K562 (cell line): ENCODE measurements at regions not wholly inside any gene's neighbourhood (a gene's known extent, or its start where the extent isn't known, plus 50 kb on each side); places are given as distances from the start of the nearest gene placed in this dataset.

Source experiments
- ATAC-seq: fragments of 200-7000 bp; cut with Tn5 transposase; 3 replicates; pipeline ENCODE4 v1.9.1; 2020; ENCODE audit warnings: moderate library complexity
- BruUV-seq: library from RNA; stranded (reverse); fragments of 400-500 nt; replicated peaks from 2 replicates; lab custom pipeline; 2021; lab: Mats Ljungman, UMichigan
- CTCF ChIA-PET: fragments of 300-600 bp; formaldehyde crosslinking; extraction: SDS; loops from one replicate; lab custom pipeline; 2021; ENCODE audit warnings: low intra/inter-chr PET ratio; lab: Yijun Ruan, JAX
- POLR2A ChIA-PET: fragments of 300-600, 350-650 bp; sonication (Branson Sonifier 250); formaldehyde crosslinking; extraction: SDS; loops from one replicate; lab custom pipeline; 2021; ENCODE audit warnings: antibody characterized with exemption, inconsistent platforms; lab: Yijun Ruan, JAX
- DNase-seq, 4 experiments: peaks; one replicate each; pipeline versions ENCODE4 v3.0.0 to v3.0.0-alpha.2; 2011 to 2018; ENCODE audit warnings: low spot score in 3 of 4, mixed read lengths in 3 of 4; ENCODE audit errors: extremely low read depth in 1 of 4
- FAIRE-seq: peaks from 2 replicates; lab custom pipeline; 2011; peaks lifted over from hg19 to GRCh38; lab: Jason Lieb, UNC
- H2AFZ ChIP-seq: 2 replicates; pipeline ENCODE4 v1.6.0; 2011; ENCODE audit warnings: low read depth, low read length, control low read depth, inconsistent platforms
- H3K27ac ChIP-seq: fragments of 200-600 bp; 3 replicates; pipeline ENCODE4 v1.8.0; 2011; ENCODE audit warnings: low read depth, mild to moderate bottlenecking, control low read depth, inconsistent platforms, low read length, moderate library complexity, mixed read lengths; ENCODE audit errors: extremely low read depth
- H3K27me3 ChIP-seq, 2 experiments: fragments of 300-600 bp in 1 of 2; 2 replicates in 1 of 2; 3 replicates in 1 of 2; pipeline versions ENCODE4 v1.6.0 to v1.8.0; 2011; ENCODE audit warnings: inconsistent platforms in 2 of 2, low read length in 2 of 2, mild to moderate bottlenecking in 1 of 2, mixed read lengths in 1 of 2, moderate library complexity in 1 of 2; ENCODE audit not compliant: control insufficient read depth in 2 of 2, insufficient read depth in 2 of 2
- H3K36me3 ChIP-seq: fragments of 300-600 bp; 3 replicates; pipeline ENCODE4 v1.8.0; 2011; ENCODE audit warnings: mild to moderate bottlenecking, low read length, inconsistent platforms; ENCODE audit not compliant: control insufficient read depth, insufficient read depth
- H3K4me1 ChIP-seq, 2 experiments: fragments of 200-600 bp in 1 of 2; replicated peaks in 1 of 2; 2 replicates in 1 of 2; 3 replicates in 1 of 2; pipeline versions ENCODE4 v1.5.1 to v1.8.0; 2011; ENCODE audit warnings: inconsistent platforms in 2 of 2, low read length in 2 of 2, mild to moderate bottlenecking in 1 of 2, mixed read lengths in 1 of 2, moderate library complexity in 1 of 2; ENCODE audit not compliant: control insufficient read depth in 2 of 2, insufficient read depth in 2 of 2
- H3K4me2 ChIP-seq: 2 replicates; pipeline ENCODE4 v1.6.1; 2011; ENCODE audit warnings: low read length, control low read depth, inconsistent platforms, mixed read lengths; ENCODE audit not compliant: insufficient read depth
- H3K4me3 ChIP-seq: fragments of 200-600 bp; sonication (generic), shearing (Covaris generic); 2 replicates; pipeline ENCODE4 v1.5.1; 2016; ENCODE audit warnings: control low read depth, inconsistent platforms
- H3K79me2 ChIP-seq: fragments of 200-600 bp; 3 replicates; pipeline ENCODE4 v1.8.0; 2011; ENCODE audit warnings: low read length, inconsistent platforms; ENCODE audit not compliant: control insufficient read depth, insufficient read depth
- H3K9ac ChIP-seq, 2 experiments: 2 replicates each; pipeline versions ENCODE4 v1.6.0 to v1.6.1; 2011; ENCODE audit warnings: low read depth in 2 of 2, low read length in 2 of 2, control low read depth in 1 of 2, inconsistent platforms in 1 of 2, mild to moderate bottlenecking in 1 of 2, mixed read lengths in 1 of 2; ENCODE audit not compliant: insufficient read depth in 1 of 2
- H3K9me1 ChIP-seq: one replicate; pipeline ENCODE4 v1.6.0; 2011; ENCODE audit warnings: inconsistent platforms, mild to moderate bottlenecking, low read length, moderate library complexity; ENCODE audit not compliant: control insufficient read depth, insufficient read depth
- H3K9me3 ChIP-seq: replicated peaks from 2 replicates; pipeline ENCODE4 v1.5.1; 2011; ENCODE audit warnings: low read depth, low read length, inconsistent platforms; ENCODE audit not compliant: control insufficient read depth, insufficient read depth
- H4K20me1 ChIP-seq: replicated peaks from 2 replicates; pipeline ENCODE4 v1.6.1; 2011; ENCODE audit warnings: low read length, inconsistent platforms, mixed read lengths; ENCODE audit not compliant: control insufficient read depth, insufficient read depth
- ESRRB ChIP-seq: fragments of 250-450 bp; sonication (Bioruptor Pico); IDR thresholded peaks from 2 replicates; pipeline ENCODE4 v1.5.0; 2020; ENCODE audit warnings: mild to moderate bottlenecking, moderate library complexity, borderline replicate concordance
- MXD1 ChIP-seq: fragments of 250-450 bp; sonication (Bioruptor Pico); IDR thresholded peaks from 2 replicates; pipeline ENCODE4 v1.8.0; 2021; ENCODE audit warnings: borderline replicate concordance, mild to moderate bottlenecking, moderate library complexity; ENCODE audit not compliant: poor library complexity, severe bottlenecking
- NFIC ChIP-seq: fragments of 450-650 bp; IDR thresholded peaks from 2 replicates; pipeline ENCODE4 v1.6.1; 2017; ENCODE audit warnings: mild to moderate bottlenecking, inconsistent platforms
- NFYB ChIP-seq: IDR thresholded peaks from 2 replicates; pipeline ENCODE4 v1.6.1; 2011; ENCODE audit warnings: mild to moderate bottlenecking, moderate library complexity; ENCODE audit not compliant: insufficient read length; ENCODE audit errors: extremely low read depth
- NR1H2 ChIP-seq: sonication (generic); formaldehyde crosslinking; IDR thresholded peaks from 2 replicates; pipeline ENCODE4 v1.4.0; 2020; ENCODE audit warnings: mild to moderate bottlenecking, missing genetic modification reagents
- PHB2 ChIP-seq: fragments of 450-650 bp; IDR thresholded peaks from 2 replicates; pipeline ENCODE4 v1.6.1; 2017; ENCODE audit warnings: low read depth
- POLR2A ChIP-seq: fragments of 450-650 bp; conservative IDR thresholded peaks from 2 replicates; pipeline ENCODE4 v1.6.1; 2016
- PPARD ChIP-seq: fragments of 250-450 bp; sonication (Bioruptor Pico); IDR thresholded peaks from 2 replicates; pipeline ENCODE4 v1.8.0; 2022; ENCODE audit warnings: inconsistent platforms, mild to moderate bottlenecking, moderate library complexity
- ZNF696 ChIP-seq: fragments of 250-450 bp; sonication (Bioruptor Pico); conservative IDR thresholded peaks from 2 replicates; pipeline ENCODE4 v1.4.0; 2020; ENCODE audit warnings: mild to moderate bottlenecking, moderate library complexity
- WGBS: fragments of 100-300 bp; shearing (Covaris generic); methylation state at CpG from one replicate; pipeline ENCODE4 v1.1.6; 2016; ENCODE audit warnings: low coverage, mixed read lengths; ENCODE audit not compliant: insufficient coverage; ENCODE audit errors: missing lambda C conversion rate; 5-methylcytosine and 5-hydroxymethylcytosine counted together
- in situ Hi-C: fragments of 300-500 bp; cut with MboI; formaldehyde crosslinking; loops from 4 replicates; pipeline ENCODE4 v1.15.0; 2018; ENCODE audit warnings: inconsistent platforms, mixed read lengths
- intact Hi-C: fragments of 100-400 bp; cut with micrococcal nuclease; formaldehyde crosslinking; loops from 2 replicates; pipeline ENCODE4 v1.14.2; 2022
- TF ChIP-seq, protein P1 (sequence below), 2 experiments: IDR thresholded peaks in 1 of 2; conservative IDR thresholded peaks in 1 of 2; 2 replicates each; pipeline ENCODE4 v1.6.1; 2016; ENCODE audit warnings: low read depth in 2 of 2, mild to moderate bottlenecking in 1 of 2, missing compliant biosample characterization in 1 of 2, missing genetic modification characterization in 1 of 2, moderate library complexity in 1 of 2
- TF ChIP-seq, protein P2 (sequence below): sonication (generic); formaldehyde crosslinking; IDR thresholded peaks from 2 replicates; pipeline ENCODE4 v1.4.0; 2020; ENCODE audit warnings: mild to moderate bottlenecking, missing genetic modification reagents

DNA sequence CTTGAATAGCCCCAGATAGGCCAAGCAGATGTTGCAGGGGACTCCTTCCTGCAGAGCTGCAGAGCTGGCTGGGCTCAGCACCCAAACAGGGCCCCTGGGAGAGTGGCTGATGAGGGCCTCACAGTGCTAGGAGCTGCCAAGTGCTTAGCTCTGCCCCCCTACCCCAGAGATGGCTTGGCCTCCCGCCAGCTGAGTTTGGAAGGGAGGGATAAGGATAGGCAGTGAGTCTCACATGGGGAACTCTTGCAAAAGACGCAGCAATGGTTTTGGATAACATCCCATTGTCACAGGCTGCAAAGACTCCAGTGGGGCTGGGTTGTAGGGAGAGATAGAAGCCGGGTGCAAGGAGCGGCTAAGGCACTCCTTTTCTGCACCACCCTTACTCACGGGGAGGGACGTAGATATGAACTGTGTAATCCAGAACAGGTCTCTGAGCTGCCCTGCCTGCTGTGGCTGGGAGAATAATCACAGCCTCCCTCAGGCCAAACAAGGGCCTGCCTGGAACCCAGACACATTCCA lies 52.9 kb upstream of the MAF start:
- CTCF ChIA-PET = no interaction called here
- TF ChIP-seq NFIC (peak; percentile 13; the same call in 1 of the 2 replicates), POLR2A (no peak), NR1H2 (no peak), PHB2 (no peak), PPARD (no peak)
- TF ChIP-seq, all 486 proteins: peak for 1

DNA sequence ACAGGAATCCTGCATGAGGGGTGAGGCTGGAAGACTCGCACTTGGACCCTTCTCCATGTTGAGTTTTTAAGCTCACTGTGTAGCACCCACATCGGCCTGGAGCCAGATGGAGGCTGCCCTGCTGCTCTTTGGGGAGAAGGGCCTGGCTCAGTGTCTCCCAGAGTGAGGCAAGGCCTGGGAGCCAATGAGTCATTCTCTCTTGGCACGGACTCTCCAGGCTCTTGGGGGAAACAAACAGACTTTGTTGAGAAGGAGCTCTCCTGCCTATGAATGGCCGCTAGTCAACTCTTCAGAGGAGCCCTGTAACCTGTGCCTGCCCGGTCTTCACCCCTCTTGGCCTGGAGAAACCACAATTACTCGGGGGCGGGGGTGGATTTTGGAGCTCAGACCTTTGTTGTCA lies 50.8 kb upstream of the MAF start:
- Histone ChIP-seq H3K9ac (no peak overlapping the region), H3K36me3 (no peaks in the 10 kb centered on the region), H3K27me3 (peaks cover 9 to 28% of the 10 kb centered on the region in 2 experiments; a peak in 4 of 5 replicates), H3K9me3 (no peaks in the 10 kb centered on the region), H4K20me1 (no peaks in the 10 kb centered on the region), H3K9me1 (no peaks in the 10 kb centered on the region), H3K79me2 (no peaks in the 10 kb centered on the region), H3K4me1 (no peaks in the 10 kb centered on the region), H2AFZ (no peak overlapping the region), H3K27ac (no peak overlapping the region), H3K4me2 (no peak overlapping the region), H3K4me3 (no peak overlapping the region)
- intact Hi-C loops (no loop called here), in situ Hi-C loops (no loop called here)
- FAIRE-seq = no peak
- ATAC-seq = no peak
- ChIA-PET CTCF (no interaction called here), POLR2A (interaction anchor here (0.7 to 1.3 kb wide), 3 partner anchors 34 to 421 kb away, joined by 3 to 4 read pairs (median 4); no protein-coding TSS in a partner anchor)
- no peak for DNase-seq
- BruUV-seq = no TSS peak
- 4% methylated on average over 7 of the region's 7 CpGs for WGBS
- TF ChIP-seq, protein P1, sequence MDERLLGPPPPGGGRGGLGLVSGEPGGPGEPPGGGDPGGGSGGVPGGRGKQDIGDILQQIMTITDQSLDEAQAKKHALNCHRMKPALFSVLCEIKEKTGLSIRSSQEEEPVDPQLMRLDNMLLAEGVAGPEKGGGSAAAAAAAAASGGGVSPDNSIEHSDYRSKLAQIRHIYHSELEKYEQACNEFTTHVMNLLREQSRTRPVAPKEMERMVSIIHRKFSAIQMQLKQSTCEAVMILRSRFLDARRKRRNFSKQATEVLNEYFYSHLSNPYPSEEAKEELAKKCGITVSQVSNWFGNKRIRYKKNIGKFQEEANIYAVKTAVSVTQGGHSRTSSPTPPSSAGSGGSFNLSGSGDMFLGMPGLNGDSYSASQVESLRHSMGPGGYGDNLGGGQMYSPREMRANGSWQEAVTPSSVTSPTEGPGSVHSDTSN (CRISPR knock-in tag; IDR thresholded peaks at IDR 0.05; ENCODE audit: low read depth) = no peak
- TF ChIP-seq, protein P1 (tag; conservative IDR thresholded peaks at IDR 0.05; ENCODE audit: low read depth) = no peak
- TF ChIP-seq NFYB = no peak
- TF ChIP-seq ESRRB (CRISPR knock-in tag) = no peak
- no peak for TF ChIP-seq ZNF696 (CRISPR knock-in tag)
- TF ChIP-seq, protein P2, sequence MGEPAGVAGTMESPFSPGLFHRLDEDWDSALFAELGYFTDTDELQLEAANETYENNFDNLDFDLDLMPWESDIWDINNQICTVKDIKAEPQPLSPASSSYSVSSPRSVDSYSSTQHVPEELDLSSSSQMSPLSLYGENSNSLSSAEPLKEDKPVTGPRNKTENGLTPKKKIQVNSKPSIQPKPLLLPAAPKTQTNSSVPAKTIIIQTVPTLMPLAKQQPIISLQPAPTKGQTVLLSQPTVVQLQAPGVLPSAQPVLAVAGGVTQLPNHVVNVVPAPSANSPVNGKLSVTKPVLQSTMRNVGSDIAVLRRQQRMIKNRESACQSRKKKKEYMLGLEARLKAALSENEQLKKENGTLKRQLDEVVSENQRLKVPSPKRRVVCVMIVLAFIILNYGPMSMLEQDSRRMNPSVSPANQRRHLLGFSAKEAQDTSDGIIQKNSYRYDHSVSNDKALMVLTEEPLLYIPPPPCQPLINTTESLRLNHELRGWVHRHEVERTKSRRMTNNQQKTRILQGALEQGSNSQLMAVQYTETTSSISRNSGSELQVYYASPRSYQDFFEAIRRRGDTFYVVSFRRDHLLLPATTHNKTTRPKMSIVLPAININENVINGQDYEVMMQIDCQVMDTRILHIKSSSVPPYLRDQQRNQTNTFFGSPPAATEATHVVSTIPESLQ (CRISPR knock-in tag) = no peak
- no peak for TF ChIP-seq MXD1 (CRISPR knock-in tag)

More for the DNA sequence above, 52.9 kb upstream of the MAF start:
- in situ Hi-C loops (no loop called here), intact Hi-C loops (no loop called here)
- H3K27me3 ChIP-seq = peaks cover 7 to 36% of the 10 kb centered on the region in 2 experiments; a peak in 4 of 5 replicates
- H3K36me3 ChIP-seq = no peaks in the 10 kb centered on the region
- peaks cover 0 to 3% of the 10 kb centered on the region in 2 experiments; a peak in 2 of 5 replicates for H3K4me1 ChIP-seq
- H4K20me1 ChIP-seq = no peaks in the 10 kb centered on the region
- no peaks in the 10 kb centered on the region for H3K9me1 ChIP-seq
- H3K27ac ChIP-seq = no peak overlapping the region
- 2% methylated on average over 6 of the region's 6 CpGs for WGBS
- no peak overlapping the region for H3K4me3 ChIP-seq
- no peaks in the 10 kb centered on the region for H3K9me3 ChIP-seq
- FAIRE-seq (no peak), ATAC-seq (no peak), DNase-seq (no peak)
- H3K79me2 ChIP-seq = no peaks in the 10 kb centered on the region
- no peak overlapping the region for H3K9ac ChIP-seq
- no peak overlapping the region for H3K4me2 ChIP-seq
- no peak overlapping the region for H2AFZ ChIP-seq
- POLR2A ChIA-PET = interaction anchor here (0.9 to 1.2 kb wide), 3 partner anchors 12 to 192 kb away, joined by 3 to 8 read pairs (median 4); no protein-coding TSS in a partner anchor
- no TSS peak for BruUV-seq
